HG03432 (cell line): ENCODE measurements at regions not wholly inside any gene's neighbourhood (a gene's known extent, or its start where the extent isn't known, plus 50 kb on each side); places are given as distances from the start of the nearest gene placed in this dataset.
A peak's percentile ranks its signal among the peaks of the same experiment; 100 is the strongest.

Source experiments
- ATAC-seq: cut with Tn5 transposase; IDR thresholded peaks from one replicate; pipeline ENCODE4 v1.9.1; 2021; ENCODE audit warnings: mild to moderate bottlenecking, moderate library complexity; ENCODE audit not compliant: unreplicated experiment

DNA sequence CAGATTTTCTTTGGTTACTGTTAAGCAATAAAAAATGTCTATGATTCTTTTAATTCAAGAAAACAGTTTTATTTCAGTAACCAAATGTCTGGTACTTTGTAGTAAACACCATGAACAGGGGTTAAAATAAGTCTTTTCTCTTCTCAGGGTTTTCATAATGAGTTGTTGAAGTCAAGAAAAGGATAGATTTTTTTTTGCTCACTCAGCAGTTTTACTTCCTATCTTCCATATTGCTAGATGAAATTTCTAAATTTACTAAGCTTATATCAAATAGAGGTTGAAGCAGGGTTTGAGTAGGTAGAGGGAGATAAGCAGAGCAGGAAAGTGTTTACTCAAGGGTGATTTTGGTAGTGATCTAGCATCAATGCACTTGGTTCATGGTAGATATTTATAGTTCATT, 1031.3 kb downstream of the C4orf33 start:
- ATAC-seq, result no peak

DNA sequence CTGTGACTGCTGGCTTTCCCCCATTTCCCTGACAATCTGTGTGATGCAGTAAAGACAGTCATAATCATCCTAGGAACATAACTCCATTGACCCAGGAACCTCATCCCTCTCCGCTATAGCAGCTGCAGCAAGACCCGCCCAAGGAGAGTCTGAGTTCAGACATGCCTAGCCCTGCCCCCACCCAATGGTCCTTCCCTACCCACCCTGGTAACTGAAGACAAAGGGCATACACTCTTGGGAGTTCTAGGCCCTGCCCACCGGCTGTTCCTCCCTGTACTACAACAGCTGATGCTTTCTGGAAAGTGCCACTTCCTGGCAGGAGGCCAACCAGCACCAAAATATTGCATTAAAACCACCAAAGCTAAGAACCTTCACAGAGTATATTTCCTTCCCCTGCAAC, 1035.6 kb downstream of the C4orf33 start:
- ATAC-seq, result no peak

DNA sequence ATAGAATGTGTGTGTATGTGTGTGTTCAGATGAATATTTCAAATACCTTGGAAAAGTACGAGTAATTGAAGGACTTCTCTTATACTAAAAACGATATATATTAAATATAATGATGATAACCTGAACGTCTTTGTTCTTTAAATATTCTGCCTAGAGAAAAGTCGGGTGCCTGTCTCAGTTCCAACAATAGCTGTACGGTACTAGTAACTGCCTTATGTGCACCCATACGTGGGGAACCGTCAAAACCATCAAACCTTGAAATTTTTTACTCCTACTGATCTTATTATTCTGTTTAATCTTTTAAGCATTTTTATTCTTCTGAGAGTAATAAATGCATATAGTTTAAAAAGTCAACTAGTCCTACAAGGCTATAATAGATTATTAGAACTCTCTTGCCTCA, 1045.7 kb downstream of the C4orf33 start:
- no peak for ATAC-seq

DNA sequence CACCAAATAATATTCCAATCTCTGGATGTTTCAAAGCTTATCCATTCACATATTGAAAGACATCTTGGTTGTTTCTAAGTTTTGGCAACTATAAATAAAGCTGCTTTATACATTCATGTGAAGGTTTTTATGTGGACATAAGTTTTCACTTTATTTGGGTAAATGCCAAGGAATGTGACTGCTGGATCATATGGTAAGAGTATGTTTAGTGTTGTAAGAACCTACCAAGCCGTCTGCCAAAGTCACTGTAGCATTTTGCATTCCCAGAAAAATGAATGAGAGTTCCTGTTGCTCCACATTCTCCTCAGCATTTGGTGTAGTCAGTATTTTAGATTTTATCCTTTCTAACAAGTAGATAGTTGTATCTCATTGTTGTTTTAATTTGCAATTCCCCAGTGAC, 1047.7 kb downstream of the C4orf33 start:
- no peak for ATAC-seq

DNA sequence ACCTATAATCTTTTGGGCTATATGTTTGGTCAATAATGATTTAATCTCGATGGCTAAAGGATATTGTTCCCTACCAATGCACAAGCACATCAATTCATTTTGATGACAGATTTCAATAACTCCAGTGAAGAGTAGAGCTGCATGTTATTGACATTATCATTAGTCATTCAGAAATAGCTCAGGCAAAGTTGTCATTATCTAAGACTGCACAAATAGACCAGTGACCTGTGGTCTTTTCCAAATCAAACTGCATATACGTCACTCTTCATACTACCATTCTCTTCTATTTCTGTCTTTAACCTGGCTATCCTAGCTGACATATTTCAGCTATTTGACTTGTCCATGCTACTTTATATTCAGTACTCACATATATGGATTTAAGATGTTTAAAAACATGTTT, 1050.8 kb downstream of the C4orf33 start:
- ATAC-seq, result no peak

DNA sequence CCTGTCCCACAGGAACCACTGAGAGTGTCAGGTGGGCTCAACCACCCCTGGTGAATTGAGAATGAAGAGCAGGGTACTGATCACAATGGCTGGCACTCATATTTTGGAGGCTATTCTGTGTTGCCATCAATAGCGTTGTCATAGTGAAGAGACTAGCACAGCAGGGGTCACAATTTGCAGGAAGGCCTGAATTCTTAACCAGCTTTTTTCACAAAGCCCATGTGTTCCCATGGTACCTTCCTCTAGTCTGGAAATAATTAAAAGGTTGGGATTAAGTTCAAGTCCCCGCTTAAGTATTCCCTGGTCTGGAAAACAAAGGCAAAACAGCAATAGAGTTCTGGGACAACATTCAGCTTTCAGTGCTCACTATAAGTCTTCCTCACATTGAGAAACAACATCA, 1051.7 kb downstream of the C4orf33 start:
- ATAC-seq, result no peak

DNA sequence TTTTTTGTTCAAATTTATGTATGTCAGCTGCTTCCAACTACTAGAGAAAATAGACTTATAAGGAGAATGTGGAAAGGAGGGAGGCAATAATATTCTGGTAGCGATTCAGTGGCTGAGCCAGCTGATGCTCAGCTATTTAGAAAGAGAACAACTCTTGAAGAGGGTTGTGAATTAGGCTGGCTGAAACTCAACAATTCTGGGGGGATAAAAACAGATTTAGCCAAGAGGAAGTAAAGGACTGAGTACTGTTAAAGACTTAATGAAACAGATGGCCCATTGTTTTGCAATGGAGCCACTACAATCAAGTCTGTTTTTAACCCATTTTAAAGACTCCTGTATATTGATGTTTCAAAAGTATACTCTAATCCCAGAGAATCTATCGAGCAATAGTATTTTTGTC, 1058.9 kb downstream of the C4orf33 start:
- ATAC-seq, result no peak

DNA sequence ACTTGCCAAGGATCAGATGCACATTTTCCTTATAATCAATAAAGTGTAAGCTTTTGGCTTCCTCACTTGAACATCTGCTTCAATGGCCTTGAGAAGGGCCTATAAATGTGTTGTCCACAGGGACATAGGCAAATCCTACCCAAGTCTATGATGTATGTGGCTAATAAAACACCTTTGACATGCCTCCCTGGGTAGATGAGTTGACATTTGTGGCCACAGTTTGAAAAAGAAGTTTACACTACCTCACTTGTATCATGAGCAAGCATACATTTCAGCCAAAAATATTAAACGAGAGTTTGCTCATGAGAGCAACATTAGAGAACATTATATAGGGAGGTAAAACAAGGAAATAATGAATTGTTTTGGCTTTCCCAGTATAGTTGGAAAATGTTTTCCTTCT, 1067.7 kb downstream of the C4orf33 start:
- ATAC-seq, result no peak

DNA sequence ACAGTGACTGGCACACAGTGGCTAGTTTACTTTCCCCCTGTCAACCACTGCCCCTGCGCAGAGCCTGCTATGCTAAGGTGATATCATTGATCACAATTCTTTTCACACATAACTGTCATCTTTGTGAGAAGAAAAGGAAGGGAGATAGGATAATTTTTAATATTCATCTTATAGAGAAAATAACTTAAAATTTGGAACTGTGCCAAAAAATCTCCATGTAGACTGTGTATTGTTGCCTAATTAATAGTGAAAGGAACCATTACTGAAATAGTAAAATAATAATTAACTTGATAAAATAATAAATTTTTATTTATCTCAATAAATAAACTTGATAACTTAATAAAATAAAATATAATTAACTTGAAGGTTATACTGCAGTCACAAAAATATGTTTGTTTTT, 1069.4 kb downstream of the C4orf33 start:
- no peak for ATAC-seq

DNA sequence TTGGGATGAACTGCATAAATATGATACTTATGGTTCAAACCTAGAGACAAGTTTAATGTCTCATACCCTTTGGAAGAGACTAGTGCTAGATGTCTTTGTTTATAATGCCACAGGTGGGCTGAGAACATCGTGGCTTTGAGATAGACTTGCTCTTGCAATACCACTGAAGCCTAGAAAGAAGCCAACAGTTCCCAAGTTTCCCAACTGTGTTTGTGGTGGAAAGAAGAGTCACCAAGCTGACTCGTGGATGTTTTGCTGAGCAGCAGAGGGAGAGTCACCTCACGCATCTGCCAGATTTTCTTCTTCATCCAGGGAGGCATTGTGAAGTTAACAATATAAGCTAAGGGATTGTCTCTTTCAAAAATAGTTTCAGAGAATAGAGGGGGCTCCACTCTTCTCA, 1076.2 kb downstream of the C4orf33 start:
- no peak for ATAC-seq

DNA sequence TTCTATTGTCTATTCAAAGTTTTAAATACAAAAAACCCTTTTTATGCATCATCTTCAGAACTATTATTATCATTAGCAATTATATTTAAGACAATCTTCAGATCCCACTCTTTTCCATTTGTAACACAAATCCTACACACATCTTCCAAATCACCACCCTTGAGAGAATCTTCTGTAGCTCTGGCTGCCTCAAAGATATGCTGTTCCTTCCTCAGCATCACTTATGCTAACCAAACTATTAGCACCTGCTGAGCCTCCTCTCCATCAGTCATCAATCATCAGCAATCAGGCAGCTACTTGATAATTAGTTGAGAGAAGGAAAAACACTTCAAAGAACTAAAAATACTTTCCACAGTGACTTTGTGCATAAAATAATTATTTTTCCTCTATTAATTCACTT, 1082.2 kb downstream of the C4orf33 start:
- ATAC-seq, result no peak

DNA sequence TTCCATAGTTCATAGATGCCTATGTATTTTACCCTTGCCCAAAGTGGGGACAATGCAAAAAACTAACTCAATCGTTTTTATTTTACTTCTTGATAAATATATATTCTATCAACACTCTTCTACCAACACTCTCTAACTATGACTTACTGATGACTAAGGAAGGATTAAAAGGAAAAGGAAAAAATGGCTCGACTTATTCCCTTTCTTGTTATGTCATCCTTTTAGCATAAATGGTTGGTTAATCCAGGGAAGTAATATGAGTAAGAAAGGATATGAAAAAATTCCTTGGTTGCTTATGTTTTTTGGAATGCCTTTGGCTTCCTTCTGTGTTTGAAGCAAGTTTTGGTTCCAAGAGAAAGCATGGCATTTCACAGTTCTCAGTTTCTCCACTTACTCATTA, 1087.1 kb downstream of the C4orf33 start:
- no peak for ATAC-seq

DNA sequence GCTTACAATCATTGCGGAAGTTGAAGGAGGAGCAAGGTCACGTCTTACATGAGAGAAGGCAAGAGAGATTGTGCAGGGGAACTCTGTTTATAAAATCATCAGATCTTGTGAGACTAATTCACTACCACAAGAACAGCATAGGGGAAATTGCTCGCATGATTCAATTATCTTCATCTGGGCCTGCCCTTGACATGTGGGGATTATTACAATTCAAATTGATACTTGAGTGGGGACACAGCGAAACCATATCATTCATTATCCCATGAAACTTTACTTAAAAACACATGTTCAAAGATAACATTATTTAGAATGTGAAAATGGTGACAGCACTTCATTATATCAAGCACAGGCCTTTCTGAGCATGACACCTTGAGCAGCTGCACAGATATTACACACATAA, 1087.8 kb downstream of the C4orf33 start:
- peak; percentile 37 for ATAC-seq

DNA sequence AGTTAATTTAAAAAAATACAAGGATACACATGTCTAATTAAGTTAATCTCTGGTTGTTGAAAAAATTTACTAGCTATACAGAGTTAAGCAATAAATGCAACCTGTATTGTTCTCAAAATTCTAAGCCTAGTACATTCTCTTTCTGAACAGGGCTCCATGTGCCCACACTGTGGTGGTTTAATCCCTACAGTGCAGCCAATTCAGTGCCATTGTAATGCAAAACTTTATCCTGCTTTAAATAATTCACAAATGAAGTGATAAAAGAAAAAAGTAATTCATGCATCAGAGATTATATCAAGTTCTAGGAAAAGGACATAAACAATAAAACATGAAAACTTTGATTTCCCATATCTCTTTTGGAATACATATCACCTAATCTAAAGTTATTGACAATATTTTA, 1089.2 kb downstream of the C4orf33 start:
- no peak for ATAC-seq

DNA sequence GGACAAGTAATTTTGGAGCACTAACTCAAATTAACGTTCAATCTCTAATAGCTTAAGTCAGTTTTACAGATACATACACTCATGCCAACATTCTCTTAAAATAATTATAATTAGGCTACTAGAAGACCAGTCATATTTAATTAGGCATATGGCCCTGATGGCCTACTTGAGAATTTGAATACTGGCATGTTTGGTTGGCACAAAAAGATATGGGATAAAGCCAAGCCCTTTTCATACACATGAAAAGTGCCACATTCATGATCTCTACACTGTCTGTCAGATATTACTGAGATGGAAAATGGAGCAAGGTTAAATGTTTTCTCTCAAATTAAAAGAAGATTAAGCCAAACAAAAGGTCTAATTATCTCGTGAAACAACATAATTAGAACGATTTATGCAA, 1091.0 kb downstream of the C4orf33 start:
- ATAC-seq, result no peak

DNA sequence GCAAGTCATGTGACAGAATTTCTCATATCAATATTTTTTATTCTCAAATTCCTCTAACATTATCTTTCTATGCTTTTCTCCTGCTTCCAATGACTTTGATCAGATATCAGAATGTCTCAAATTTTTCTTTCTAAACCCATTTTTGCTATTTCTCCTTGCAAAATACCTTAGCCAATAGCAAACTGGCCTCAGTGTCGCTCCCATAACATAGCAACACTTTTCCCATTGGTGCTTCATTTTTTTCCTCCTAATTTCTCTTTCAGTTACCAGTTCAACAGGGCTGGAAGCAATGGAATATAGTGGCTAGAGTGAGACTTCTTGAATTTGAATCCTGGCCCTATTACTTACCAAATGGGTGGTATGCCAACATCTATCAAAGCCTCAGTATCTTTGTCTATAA, 1091.6 kb downstream of the C4orf33 start:
- no peak for ATAC-seq

DNA sequence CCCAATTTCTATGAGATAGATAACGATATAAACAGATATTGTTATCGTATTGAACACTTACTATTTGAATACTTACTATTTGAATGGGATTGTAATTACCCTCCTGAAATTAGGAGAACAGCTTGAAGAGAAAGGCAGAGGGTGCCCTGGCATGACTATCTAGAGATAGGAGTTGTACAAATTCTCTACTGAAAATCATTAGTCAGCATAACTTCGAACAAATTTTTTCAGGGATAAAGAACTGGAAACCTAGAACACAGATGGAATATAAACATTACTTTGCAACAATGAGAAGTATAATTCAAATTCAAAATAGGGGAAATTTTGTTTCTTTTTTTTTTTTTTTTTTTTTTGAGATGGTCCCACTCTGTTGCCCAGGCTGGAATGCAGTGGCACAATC, 1096.8 kb downstream of the C4orf33 start:
- no peak for ATAC-seq

DNA sequence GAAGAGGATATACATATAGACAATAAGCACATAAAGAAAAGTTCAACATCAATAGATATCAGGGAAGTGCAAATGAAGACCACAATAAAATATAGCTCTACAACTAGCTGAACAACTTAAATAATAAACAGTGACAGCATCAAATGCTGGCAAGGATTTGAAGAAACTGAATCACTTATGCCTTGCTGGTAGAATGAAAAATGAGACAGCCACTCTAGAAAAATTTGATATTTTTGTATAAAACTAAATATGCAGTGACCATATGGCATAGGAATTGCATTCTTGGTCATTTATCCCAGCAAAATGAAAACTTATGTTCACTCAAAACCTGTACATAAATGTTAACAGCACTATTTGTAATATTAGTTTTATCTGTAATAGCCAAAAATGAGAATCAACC, 1102.0 kb downstream of the C4orf33 start:
- ATAC-seq, result no peak

DNA sequence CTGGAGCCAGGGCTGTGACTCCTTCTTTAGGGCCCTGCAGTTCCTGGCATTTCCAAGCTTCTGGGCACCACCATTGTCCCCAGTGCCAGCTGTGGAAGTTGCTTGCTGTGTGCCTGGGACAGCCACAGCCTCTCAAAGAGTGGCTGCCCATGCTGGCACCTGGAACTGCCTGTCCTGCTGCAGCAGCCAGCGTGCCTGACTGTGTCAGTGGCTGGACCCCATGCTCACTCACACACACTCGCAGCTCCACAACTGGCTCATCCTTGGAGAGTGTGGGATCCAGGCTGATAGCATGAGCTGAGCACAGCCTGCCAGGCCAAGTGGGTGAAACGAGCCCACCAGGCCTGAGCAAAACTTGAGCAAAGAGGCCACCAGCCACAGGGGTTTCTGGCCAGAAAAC, 1107.6 kb downstream of the C4orf33 start:
- ATAC-seq, result no peak

DNA sequence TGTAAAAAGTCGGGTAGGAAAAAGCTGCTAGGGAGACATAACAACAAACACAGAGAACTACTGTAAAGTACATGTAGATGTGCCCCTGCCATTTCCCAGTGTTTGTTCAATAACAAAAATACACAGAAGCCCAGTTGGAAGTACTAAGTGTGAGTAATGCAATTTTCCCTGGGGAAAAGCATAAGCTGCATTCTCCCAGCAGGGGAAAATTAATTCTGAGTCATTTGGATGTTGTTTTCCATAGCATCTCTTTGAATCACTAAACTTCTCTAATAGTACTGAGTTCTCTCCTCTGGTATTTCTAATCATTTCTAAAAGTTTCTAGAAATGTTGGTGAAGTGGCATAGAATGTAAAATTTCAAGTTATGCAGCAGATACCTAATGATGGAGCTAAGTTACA, 1114.9 kb downstream of the C4orf33 start:
- ATAC-seq, result no peak

DNA sequence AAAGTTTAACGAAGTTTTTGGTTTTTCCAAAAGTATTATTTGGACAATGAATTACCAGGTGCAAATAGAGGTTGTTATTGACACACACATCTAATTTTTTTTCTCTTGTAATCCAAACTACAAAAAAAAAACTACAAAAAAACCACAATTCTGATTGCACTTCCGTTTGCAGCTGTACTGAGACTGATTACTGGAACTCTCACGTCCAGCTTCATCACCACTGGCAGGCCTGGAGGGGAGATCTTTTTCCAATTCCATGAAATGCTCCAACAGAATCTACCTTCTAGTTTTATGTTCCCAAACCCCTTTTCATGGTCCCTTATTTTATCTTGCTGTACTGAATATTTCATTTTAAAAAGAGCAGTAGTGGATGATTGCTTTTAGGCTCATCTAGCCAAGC, 1118.3 kb downstream of the C4orf33 start:
- no peak for ATAC-seq

DNA sequence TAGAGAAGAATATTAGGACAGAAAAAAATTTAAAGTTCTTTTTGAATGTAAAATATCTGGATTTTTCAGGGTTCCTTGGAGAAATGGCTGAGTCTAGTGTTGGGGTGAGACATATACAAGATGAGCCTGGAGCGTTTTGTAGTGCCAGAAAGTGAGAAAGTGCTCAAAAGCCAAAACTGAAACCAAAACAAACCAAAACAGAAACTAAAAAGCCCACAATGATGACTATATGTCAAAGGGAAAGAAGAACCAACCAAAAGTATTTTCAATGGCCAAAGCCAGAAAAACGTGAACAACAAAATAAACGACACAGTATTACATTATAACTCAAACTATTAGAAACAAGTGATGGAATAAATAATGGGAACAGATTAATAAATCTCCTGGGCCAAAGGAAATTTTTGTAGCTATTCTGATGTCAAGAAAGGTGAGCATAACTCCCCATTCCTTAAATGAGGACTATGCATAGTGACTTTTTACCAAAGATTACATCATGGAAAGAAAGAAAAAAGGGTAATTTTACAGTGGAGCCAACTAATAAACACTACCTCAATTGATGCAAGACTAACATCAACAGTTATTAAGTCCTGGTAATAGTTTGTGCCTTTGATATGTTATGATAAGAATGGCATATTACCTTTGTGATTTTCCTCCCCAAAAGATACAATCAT, 1137.6 kb downstream of the C4orf33 start:
- peak; percentile 100 for ATAC-seq

DNA sequence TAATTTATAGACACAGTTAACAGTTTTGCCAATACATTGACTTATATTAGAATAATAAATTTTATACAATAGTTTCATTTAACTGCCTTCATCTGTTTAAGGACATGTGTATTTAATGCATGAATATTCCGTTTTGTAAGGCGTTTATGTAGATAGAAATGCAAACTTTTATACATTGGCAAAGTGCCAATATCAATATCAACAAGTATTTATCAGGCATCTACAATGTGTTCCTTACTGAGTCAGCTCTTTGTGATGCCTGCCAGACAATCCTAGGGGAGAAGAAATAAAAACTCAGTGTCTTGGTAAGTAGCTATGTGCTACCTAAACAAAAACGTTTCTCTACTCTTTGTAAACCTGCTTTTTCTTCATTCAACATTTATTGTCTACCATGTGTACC, 1142.2 kb downstream of the C4orf33 start:
- no peak for ATAC-seq

DNA sequence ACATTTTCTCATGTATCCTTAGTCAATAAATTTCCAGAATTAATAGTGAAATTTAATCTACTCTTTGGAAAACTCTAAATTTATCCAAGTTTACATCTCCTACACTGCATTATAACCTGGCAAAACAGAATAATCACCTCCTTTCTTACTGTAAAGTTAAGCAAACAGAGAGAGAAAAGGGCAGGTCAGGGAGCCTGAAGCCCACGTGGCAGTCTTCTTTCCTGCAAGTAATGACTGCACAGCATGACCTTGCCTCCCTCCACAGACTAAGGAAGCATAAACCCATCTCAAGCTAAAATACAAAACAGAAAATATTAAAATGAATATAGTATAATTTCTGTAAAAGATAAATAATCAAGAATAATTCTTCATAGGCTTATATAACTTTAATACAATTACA, 1153.0 kb downstream of the C4orf33 start:
- ATAC-seq, result no peak
